BJ (cell line): ENCODE measurements at regions not wholly inside any gene's neighbourhood (a gene's known extent, or its start where the extent isn't known, plus 50 kb on each side); places are given as distances from the start of the nearest gene placed in this dataset.

Experiments
- CTCF ChIA-PET: fragments of 350-600 bp; formaldehyde crosslinking; extraction: SDS; loops from one replicate; lab custom pipeline; 2021; ENCODE audit warnings: antibody characterized with exemption, inconsistent platforms; lab: Yijun Ruan, JAX
- POLR2A ChIA-PET: fragments of 300-600 bp; sonication (Branson Sonifier 250); formaldehyde crosslinking; extraction: SDS; loops from one replicate; lab custom pipeline; 2021; ENCODE audit warnings: antibody characterized with exemption; lab: Charles Lee
- DNase-seq: peaks from one replicate; pipeline ENCODE4 v3.0.0-alpha.2; 2011; ENCODE audit warnings: low read depth
- H3K27me3 ChIP-seq: 2 replicates; pipeline ENCODE4 v1.6.0; 2011; ENCODE audit warnings: low read length; ENCODE audit not compliant: control insufficient read depth, insufficient read depth
- H3K36me3 ChIP-seq: 2 replicates; pipeline ENCODE4 v1.5.1; 2011; ENCODE audit warnings: low read length; ENCODE audit not compliant: control insufficient read depth, insufficient read depth
- H3K4me3 ChIP-seq: 2 replicates; pipeline ENCODE4 v1.5.1; 2011; ENCODE audit warnings: low read depth, mild to moderate bottlenecking, control low read depth, low read length
- CTCF ChIP-seq: IDR thresholded peaks from 2 replicates; pipeline ENCODE4 v1.5.1; 2011; ENCODE audit warnings: low read depth, mild to moderate bottlenecking, control low read depth, inconsistent platforms, low read length, moderate library complexity; ENCODE audit not compliant: insufficient read depth

- no peaks in the 10 kb centered on the region for H3K36me3 ChIP-seq
- ChIA-PET CTCF (interaction anchor here (0.9 kb wide), 1 partner anchor 14 kb away, joined by 3 read pairs; no protein-coding TSS in a partner anchor), POLR2A (no interaction called here)
- DNase-seq = no peak
- no peak for TF ChIP-seq CTCF
- no peak overlapping the region for H3K4me3 ChIP-seq
- no peaks in the 10 kb centered on the region for H3K27me3 ChIP-seq
Measured at GRCh38 chr12:25781232-25781631, 177.2 kb upstream of the RASSF8 start.

GRCh38 chr12:25783566-25783965 is 174.9 kb upstream of the RASSF8 start:
- TF ChIP-seq CTCF = no peak
- H3K27me3 ChIP-seq = no peaks in the 10 kb centered on the region
- H3K4me3 ChIP-seq = no peak overlapping the region
- no peak for DNase-seq
- POLR2A ChIA-PET = no interaction called here
- no peaks in the 10 kb centered on the region for H3K36me3 ChIP-seq
- CTCF ChIA-PET = no interaction called here

GRCh38 chr12:25784669-25785068 is 173.8 kb upstream of the RASSF8 start:
- POLR2A ChIA-PET = no interaction called here
- Histone ChIP-seq H3K27me3 (no peaks in the 10 kb centered on the region), H3K4me3 (no peak overlapping the region), H3K36me3 (no peaks in the 10 kb centered on the region)
- CTCF ChIA-PET = no interaction called here
- TF ChIP-seq CTCF = no peak
- no peak for DNase-seq

GRCh38 chr12:25785134-25785533 is 173.3 kb upstream of the RASSF8 start:
- DNase-seq = no peak
- POLR2A ChIA-PET = no interaction called here
- no peaks in the 10 kb centered on the region for H3K36me3 ChIP-seq
- CTCF ChIA-PET = no interaction called here
- no peak overlapping the region for H3K4me3 ChIP-seq
- no peaks in the 10 kb centered on the region for H3K27me3 ChIP-seq
- no peak for TF ChIP-seq CTCF

GRCh38 chr12:25787701-25788100 is 170.8 kb upstream of the RASSF8 start:
- ChIA-PET POLR2A (no interaction called here), CTCF (no interaction called here)
- Histone ChIP-seq H3K4me3 (no peak overlapping the region), H3K36me3 (no peaks in the 10 kb centered on the region), H3K27me3 (no peaks in the 10 kb centered on the region)
- no peak for TF ChIP-seq CTCF
- DNase-seq = no peak
